ENCODE measurements at regions not wholly inside any gene's neighbourhood (a gene's known extent, or its start where the extent isn't known, plus 50 kb on each side); places are given as distances from the start of the nearest gene placed in this dataset.

DNA sequence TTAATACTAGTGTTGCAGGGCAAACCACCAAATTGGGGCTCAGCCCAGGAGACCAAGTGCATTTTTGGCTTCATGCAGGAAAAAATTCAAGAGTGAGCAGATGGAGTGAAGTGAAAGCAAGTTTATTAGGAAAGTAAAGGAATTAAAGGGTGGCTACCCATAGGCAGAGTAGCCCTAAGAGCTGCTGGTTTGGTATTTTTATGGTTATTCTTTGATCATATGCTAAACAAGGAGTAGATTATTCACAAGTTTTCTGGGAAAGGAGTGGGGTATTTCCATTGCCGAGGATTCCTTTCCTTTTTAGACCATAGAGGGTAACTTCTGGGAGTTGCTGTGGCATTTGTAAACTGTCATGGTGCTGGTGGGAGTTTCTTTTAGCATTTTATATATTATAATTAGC is 459.0 kb downstream of the KLF5 start:
- Histone ChIP-seq H3K4me2 (ENCODE audit: low read length) (no peak overlapping the region), H3K4me1 (ENCODE audit: insufficient read depth, low read length, severe bottlenecking) (no peaks in the 10 kb centered on the region), H4K20me1 (ENCODE audit: insufficient read depth, low read length) (no peaks in the 10 kb centered on the region), H3K9me3 (ENCODE audit: low read length) (no peaks in the 10 kb centered on the region), H3K4me3 (ENCODE audit: low read depth, low read length, poor library complexity, severe bottlenecking) (no peak overlapping the region), H3K9ac (ENCODE audit: low read length) (no peak overlapping the region), H3F3A (ENCODE audit: insufficient read depth, low read length) (no peaks in the 10 kb centered on the region), H3K36me3 (ENCODE audit: insufficient read depth, low read length) (no peaks in the 10 kb centered on the region), H3K9me2 (ENCODE audit: low read depth, low read length) (no peaks in the 10 kb centered on the region), H2AFZ (ENCODE audit: low read length) (no peak overlapping the region), H3K79me2 (ENCODE audit: insufficient read depth, low read length) (no peaks in the 10 kb centered on the region), H3K27me3 (ENCODE audit: insufficient read depth, low read length) (no peaks in the 10 kb centered on the region), H3K27ac (ENCODE audit: low read depth, low read length, poor library complexity, severe bottlenecking) (no peak overlapping the region)
- TF ChIP-seq, protein P1, sequence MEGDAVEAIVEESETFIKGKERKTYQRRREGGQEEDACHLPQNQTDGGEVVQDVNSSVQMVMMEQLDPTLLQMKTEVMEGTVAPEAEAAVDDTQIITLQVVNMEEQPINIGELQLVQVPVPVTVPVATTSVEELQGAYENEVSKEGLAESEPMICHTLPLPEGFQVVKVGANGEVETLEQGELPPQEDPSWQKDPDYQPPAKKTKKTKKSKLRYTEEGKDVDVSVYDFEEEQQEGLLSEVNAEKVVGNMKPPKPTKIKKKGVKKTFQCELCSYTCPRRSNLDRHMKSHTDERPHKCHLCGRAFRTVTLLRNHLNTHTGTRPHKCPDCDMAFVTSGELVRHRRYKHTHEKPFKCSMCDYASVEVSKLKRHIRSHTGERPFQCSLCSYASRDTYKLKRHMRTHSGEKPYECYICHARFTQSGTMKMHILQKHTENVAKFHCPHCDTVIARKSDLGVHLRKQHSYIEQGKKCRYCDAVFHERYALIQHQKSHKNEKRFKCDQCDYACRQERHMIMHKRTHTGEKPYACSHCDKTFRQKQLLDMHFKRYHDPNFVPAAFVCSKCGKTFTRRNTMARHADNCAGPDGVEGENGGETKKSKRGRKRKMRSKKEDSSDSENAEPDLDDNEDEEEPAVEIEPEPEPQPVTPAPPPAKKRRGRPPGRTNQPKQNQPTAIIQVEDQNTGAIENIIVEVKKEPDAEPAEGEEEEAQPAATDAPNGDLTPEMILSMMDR (IDR thresholded peaks at IDR 0.05; ENCODE audit: low read length): no peak
- TF ChIP-seq EZH2 (IDR thresholded peaks at IDR 0.05; ENCODE audit: borderline replicate concordance, low read length): no peak

DNA sequence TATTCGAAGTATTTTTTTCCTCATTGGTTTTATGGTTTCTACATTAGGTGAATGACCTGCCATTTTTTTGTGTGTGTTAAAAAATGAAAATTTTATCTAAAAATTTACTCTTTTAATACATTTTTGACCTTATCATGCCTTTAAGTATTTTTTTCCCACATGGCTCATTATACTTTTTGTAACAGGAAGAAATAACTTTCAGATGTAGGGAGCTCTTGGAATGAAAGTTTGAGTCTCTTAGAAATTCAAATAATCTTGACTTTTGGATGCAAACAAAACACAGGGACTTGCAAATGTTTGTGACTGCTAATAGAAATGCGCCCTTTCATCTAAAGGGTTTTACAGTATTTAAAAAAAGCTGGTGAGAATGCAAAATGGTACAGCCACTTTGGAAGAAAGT is 457.9 kb downstream of the KLF5 start:
- H3K4me2 ChIP-seq (ENCODE audit: low read length): no peak overlapping the region
- no peaks in the 10 kb centered on the region for H3K79me2 ChIP-seq (ENCODE audit: insufficient read depth, low read length)
- TF ChIP-seq, protein P1 (IDR thresholded peaks at IDR 0.05; ENCODE audit: low read length): no peak
- no peak for TF ChIP-seq EZH2 (IDR thresholded peaks at IDR 0.05; ENCODE audit: borderline replicate concordance, low read length)

DNA sequence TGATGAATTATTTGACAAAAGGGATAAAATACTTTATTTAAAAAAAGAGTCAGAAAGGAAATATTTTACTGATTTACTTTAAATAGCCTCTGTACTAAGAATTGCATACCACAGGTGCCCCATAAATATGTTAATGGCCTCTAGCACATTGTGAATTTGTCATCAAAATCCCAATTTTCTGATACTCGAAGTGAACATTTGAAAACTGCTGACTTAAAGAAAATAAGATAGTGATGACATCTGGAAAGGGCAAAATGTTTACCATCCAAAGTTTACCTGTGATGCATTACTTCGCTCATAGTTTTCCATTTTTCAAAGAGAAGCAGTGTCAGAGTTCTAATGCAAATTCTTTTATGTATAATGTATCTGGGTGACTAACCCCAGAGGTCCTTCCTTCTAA is 455.4 kb downstream of the KLF5 start:
- H3K36me3 ChIP-seq (ENCODE audit: insufficient read depth, low read length): no peaks in the 10 kb centered on the region
- H3K4me3 ChIP-seq (ENCODE audit: low read depth, low read length, poor library complexity, severe bottlenecking): no peak overlapping the region
- H2AFZ ChIP-seq (ENCODE audit: low read length): no peak overlapping the region
- H3K27ac ChIP-seq (ENCODE audit: low read depth, low read length, poor library complexity, severe bottlenecking): no peak overlapping the region
- H3K27me3 ChIP-seq (ENCODE audit: insufficient read depth, low read length): no peaks in the 10 kb centered on the region
- no peak overlapping the region for H3K4me2 ChIP-seq (ENCODE audit: low read length)
- H3K9me3 ChIP-seq (ENCODE audit: low read length): no peaks in the 10 kb centered on the region
- H3K9ac ChIP-seq (ENCODE audit: low read length): no peak overlapping the region
- H3F3A ChIP-seq (ENCODE audit: insufficient read depth, low read length): no peaks in the 10 kb centered on the region
- TF ChIP-seq EZH2 (IDR thresholded peaks at IDR 0.05; ENCODE audit: borderline replicate concordance, low read length): no peak
- TF ChIP-seq, protein P1 (IDR thresholded peaks at IDR 0.05; ENCODE audit: low read length): no peak
- H3K79me2 ChIP-seq (ENCODE audit: insufficient read depth, low read length): no peaks in the 10 kb centered on the region
- no peaks in the 10 kb centered on the region for H4K20me1 ChIP-seq (ENCODE audit: insufficient read depth, low read length)
- H3K9me2 ChIP-seq (ENCODE audit: low read depth, low read length): no peaks in the 10 kb centered on the region
- no peaks in the 10 kb centered on the region for H3K4me1 ChIP-seq (ENCODE audit: insufficient read depth, low read length, severe bottlenecking)

More for the DNA sequence above, 457.9 kb downstream of the KLF5 start:
- no peak overlapping the region for H3K9ac ChIP-seq (ENCODE audit: low read length)
- H3K9me3 ChIP-seq (ENCODE audit: low read length): no peaks in the 10 kb centered on the region
- no peaks in the 10 kb centered on the region for H4K20me1 ChIP-seq (ENCODE audit: insufficient read depth, low read length)
- no peaks in the 10 kb centered on the region for H3K9me2 ChIP-seq (ENCODE audit: low read depth, low read length)
- H3K36me3 ChIP-seq (ENCODE audit: insufficient read depth, low read length): no peaks in the 10 kb centered on the region
- no peak overlapping the region for H2AFZ ChIP-seq (ENCODE audit: low read length)
- H3K27ac ChIP-seq (ENCODE audit: low read depth, low read length, poor library complexity, severe bottlenecking): no peak overlapping the region
- H3K4me1 ChIP-seq (ENCODE audit: insufficient read depth, low read length, severe bottlenecking): no peaks in the 10 kb centered on the region
- no peaks in the 10 kb centered on the region for H3K27me3 ChIP-seq (ENCODE audit: insufficient read depth, low read length)
- no peak overlapping the region for H3K4me3 ChIP-seq (ENCODE audit: low read depth, low read length, poor library complexity, severe bottlenecking)
- no peaks in the 10 kb centered on the region for H3F3A ChIP-seq (ENCODE audit: insufficient read depth, low read length)
